ENCODE measurements at regions not wholly inside any gene's neighbourhood (a gene's known extent, or its start where the extent isn't known, plus 50 kb on each side); places are given as distances from the start of the nearest gene placed in this dataset.

DNA sequence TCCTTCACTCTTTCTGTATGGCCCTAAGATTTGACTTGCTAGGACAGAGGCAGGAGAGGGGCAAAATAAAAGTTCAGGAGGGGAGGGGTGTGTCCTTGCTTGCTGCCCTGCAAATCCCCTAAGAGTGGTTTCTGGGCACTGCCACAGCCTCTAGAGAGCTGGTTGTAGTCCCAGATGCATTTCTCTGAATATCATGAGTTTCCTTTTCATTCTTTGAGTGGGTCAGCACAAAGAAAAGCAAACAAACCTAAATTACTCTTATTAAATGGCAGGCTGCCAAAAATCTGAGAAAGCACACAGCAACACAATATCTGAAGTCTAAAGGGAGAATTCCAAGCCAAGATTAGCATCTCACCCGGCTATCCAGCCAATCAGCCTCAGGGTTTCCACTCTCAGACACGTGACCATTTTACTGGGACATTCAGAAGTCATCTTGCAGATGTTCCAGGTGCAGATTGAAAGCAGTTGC, 919.3 kb downstream of the TUSC7 start:
- Histone ChIP-seq H4K20me1 (no peaks in the 10 kb centered on the region), H3K36me3 (no peaks in the 10 kb centered on the region), H3K27me3 (no peaks in the 10 kb centered on the region), H3K9me3 (replicated peaks in 1 of 11) (no peaks in the 10 kb centered on the region), H3K4me3 (no peak overlapping the region), H3K27ac (no peak overlapping the region), H3K4me1 (peaks cover 0 to 42% (median 19%) of the 10 kb centered on the region in 10 experiments; a peak in 14 of 20 replicates), H3K4me2 (peak overlapping the region in 9 of 11 experiments; percentile 1 to 71 (median 62); a peak in 16 of 22 replicates), H3K9ac (no peak overlapping the region)
- TF ChIP-seq Cebpa-rat (IDR thresholded peaks at IDR 0.05): no peak

- no peaks in the 10 kb centered on the region for H4K20me1 ChIP-seq
- H3K9me3 ChIP-seq (replicated peaks in 1 of 11): no peaks in the 10 kb centered on the region
- peak overlapping the region in 8 of 11 experiments; percentile 29 to 71 (median 66); a peak in 14 of 22 replicates for H3K4me2 ChIP-seq
- H3K4me3 ChIP-seq: no peak overlapping the region
- no peak overlapping the region for H3K9ac ChIP-seq
- no peak overlapping the region for H3K27ac ChIP-seq
- TF ChIP-seq Cebpa-rat (IDR thresholded peaks at IDR 0.05): no peak
- H3K36me3 ChIP-seq: no peaks in the 10 kb centered on the region
- H3K27me3 ChIP-seq: no peaks in the 10 kb centered on the region
- H3K4me1 ChIP-seq: peaks cover 0 to 37% (median 19%) of the 10 kb centered on the region in 10 experiments; a peak in 14 of 20 replicates
These were observed 919.9 kb downstream of the TUSC7 start for GRCh38 chr3:117629505-117629904.

DNA sequence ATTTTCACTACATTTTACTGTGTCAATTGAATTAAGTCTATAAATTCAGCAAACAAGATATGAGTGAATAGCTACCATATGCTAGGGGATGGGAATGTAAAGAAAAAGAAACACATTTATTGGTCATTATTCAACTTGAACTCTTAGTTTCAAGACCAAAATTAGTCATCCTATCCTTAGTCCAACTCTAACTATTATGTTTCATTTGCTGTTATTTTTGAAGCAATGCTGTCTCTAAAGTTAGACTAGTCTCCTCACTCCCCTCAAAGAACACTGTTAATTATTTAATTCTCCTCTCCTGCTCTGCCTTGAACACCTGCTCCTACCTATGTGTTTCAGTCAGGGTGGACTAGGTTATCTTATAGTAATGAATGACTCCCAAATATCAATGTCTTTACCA, 920.9 kb downstream of the TUSC7 start:
- H3K4me2 ChIP-seq: peak overlapping the region in 1 of 11 experiments; percentile 4; a peak in 2 of 22 replicates
- no peak overlapping the region for H3K9ac ChIP-seq
- H3K27me3 ChIP-seq: no peaks in the 10 kb centered on the region
- no peak for TF ChIP-seq Cebpa-rat (IDR thresholded peaks at IDR 0.05)
- no peaks in the 10 kb centered on the region for H4K20me1 ChIP-seq
- H3K4me1 ChIP-seq: peaks cover 0 to 31% (median 19%) of the 10 kb centered on the region in 10 experiments; a peak in 14 of 20 replicates
- H3K36me3 ChIP-seq: no peaks in the 10 kb centered on the region
- no peak overlapping the region for H3K27ac ChIP-seq
- H3K4me3 ChIP-seq: no peak overlapping the region
- no peaks in the 10 kb centered on the region for H3K9me3 ChIP-seq (replicated peaks in 1 of 11)

DNA sequence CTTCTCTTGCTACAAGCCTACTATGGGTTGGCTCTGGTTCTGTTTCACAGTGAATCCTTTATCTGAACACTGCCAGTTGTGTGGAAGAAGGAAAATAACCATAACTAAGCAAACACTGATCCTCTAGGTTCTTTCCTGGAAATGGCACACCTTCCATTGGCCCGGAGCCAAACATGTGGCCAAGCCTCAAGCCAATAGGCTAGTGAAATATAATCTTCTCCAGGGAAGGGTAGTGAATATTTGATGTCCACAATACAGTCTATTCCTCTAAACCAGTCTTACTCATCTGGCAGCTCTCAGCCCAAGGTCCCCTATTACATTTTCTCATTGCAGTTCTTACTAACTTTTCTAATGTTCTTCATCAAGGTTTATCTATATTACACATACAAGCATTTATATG, 921.3 kb downstream of the TUSC7 start:
- Histone ChIP-seq H3K9me3 (replicated peaks in 1 of 11) (no peaks in the 10 kb centered on the region), H3K4me1 (peaks cover 0 to 31% (median 19%) of the 10 kb centered on the region in 10 experiments; a peak in 14 of 20 replicates), H3K27ac (no peak overlapping the region), H4K20me1 (no peaks in the 10 kb centered on the region), H3K9ac (no peak overlapping the region), H3K27me3 (no peaks in the 10 kb centered on the region), H3K36me3 (no peaks in the 10 kb centered on the region), H3K4me3 (no peak overlapping the region), H3K4me2 (peak overlapping the region in 1 of 11 experiments; percentile 4; a peak in 2 of 22 replicates)
- no peak for TF ChIP-seq Cebpa-rat (IDR thresholded peaks at IDR 0.05)

DNA sequence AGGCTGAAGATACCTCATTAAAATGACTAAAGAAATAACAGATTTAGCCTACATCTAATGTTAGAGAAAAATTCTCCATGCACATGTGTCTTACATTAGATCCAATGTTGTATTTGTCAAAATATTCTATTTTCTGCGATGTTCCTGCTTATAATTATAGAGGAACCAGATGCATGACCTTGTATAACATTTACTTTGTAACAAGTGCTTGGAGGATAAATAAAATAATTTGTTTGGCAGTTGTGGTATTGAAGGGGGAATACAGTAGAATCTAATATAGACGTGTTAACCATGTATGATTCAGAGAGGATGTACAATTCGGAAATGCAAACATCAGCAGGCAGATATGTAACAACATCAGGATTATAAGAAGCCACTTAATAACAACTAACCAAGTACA, 922.2 kb downstream of the TUSC7 start:
- Histone ChIP-seq H3K4me1 (peaks cover 0 to 31% (median 17%) of the 10 kb centered on the region in 10 experiments; a peak in 14 of 20 replicates), H3K9ac (no peak overlapping the region), H3K9me3 (replicated peaks in 1 of 11) (no peaks in the 10 kb centered on the region), H3K4me2 (no peak overlapping the region), H4K20me1 (no peaks in the 10 kb centered on the region), H3K36me3 (no peaks in the 10 kb centered on the region), H3K27ac (no peak overlapping the region), H3K4me3 (no peak overlapping the region), H3K27me3 (no peaks in the 10 kb centered on the region)
- TF ChIP-seq Cebpa-rat (IDR thresholded peaks at IDR 0.05): no peak

DNA sequence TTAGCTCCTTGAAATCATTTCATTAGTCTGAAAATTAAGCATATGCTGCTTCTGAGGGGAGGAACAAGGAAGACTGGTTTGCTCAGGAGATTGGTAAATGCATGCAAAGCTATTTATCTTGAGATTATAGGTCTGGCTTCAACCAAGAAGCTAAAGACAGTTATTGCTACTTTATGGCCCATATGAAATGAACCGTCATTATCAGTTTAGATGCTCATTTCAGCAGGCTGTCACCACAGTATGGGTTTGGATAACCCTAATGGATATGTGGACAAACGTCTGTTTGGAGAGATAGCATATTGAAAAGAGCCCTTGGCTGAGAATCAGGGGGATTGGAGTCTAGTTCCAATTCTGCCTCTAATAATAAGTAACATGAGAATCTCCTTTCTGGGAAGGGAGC, 922.6 kb downstream of the TUSC7 start:
- no peak for TF ChIP-seq Cebpa-rat (IDR thresholded peaks at IDR 0.05)
- H3K9me3 ChIP-seq (replicated peaks in 1 of 11): no peaks in the 10 kb centered on the region
- H3K9ac ChIP-seq: no peak overlapping the region
- no peaks in the 10 kb centered on the region for H3K27me3 ChIP-seq
- no peak overlapping the region for H3K4me3 ChIP-seq
- H3K36me3 ChIP-seq: no peaks in the 10 kb centered on the region
- no peak overlapping the region for H3K27ac ChIP-seq
- no peak overlapping the region for H3K4me2 ChIP-seq
- peaks cover 0 to 31% (median 17%) of the 10 kb centered on the region in 10 experiments; a peak in 14 of 20 replicates for H3K4me1 ChIP-seq
- no peaks in the 10 kb centered on the region for H4K20me1 ChIP-seq

DNA sequence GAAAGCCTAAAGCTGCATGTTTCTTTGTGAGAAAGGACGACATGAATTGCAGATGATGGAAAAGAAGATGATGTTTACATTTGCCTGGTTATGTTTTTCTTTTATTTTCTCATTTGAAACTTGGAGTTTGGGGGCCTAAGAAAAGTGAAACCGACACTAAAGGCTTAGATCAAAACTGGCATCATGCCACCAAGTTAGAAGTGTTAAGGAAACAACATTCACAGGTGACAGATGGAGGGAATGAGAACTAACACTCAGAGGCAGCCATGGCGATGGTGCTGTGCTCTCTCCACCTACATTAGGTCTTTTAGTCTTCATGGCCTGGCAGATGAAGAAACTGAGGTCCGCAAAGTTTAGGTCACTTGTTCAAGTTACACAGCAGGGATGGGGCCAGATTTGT, 923.6 kb downstream of the TUSC7 start:
- H3K4me1 ChIP-seq: peaks cover 0 to 28% (median 17%) of the 10 kb centered on the region in 10 experiments; a peak in 14 of 20 replicates
- no peak for TF ChIP-seq Cebpa-rat (IDR thresholded peaks at IDR 0.05)
- H3K9me3 ChIP-seq (replicated peaks in 1 of 11): no peaks in the 10 kb centered on the region
- no peaks in the 10 kb centered on the region for H4K20me1 ChIP-seq
- H3K27me3 ChIP-seq: no peaks in the 10 kb centered on the region
- H3K4me2 ChIP-seq: 0 out of 22 replicates have a peak overlapping the region, but pooled peaks of 1 of the 11 experiments have one; percentile 10
- no peak overlapping the region for H3K9ac ChIP-seq
- no peak overlapping the region for H3K4me3 ChIP-seq
- H3K36me3 ChIP-seq: no peaks in the 10 kb centered on the region
- H3K27ac ChIP-seq: no peak overlapping the region

GRCh38 chr3:117637666-117638065, 928.1 kb downstream of the TUSC7 start:
- H3K9me3 ChIP-seq (replicated peaks in 1 of 11): no peaks in the 10 kb centered on the region
- no peaks in the 10 kb centered on the region for H4K20me1 ChIP-seq
- no peaks in the 10 kb centered on the region; a peak in 1 of 20 replicates for H3K4me1 ChIP-seq
- no peak overlapping the region for H3K9ac ChIP-seq
- no peaks in the 10 kb centered on the region for H3K36me3 ChIP-seq
- H3K4me3 ChIP-seq: no peak overlapping the region
- no peak overlapping the region for H3K4me2 ChIP-seq
- no peak overlapping the region for H3K27ac ChIP-seq
- TF ChIP-seq Cebpa-rat (IDR thresholded peaks at IDR 0.05): no peak
- H3K27me3 ChIP-seq: no peaks in the 10 kb centered on the region

GRCh38 chr3:117644203-117644602, 934.6 kb downstream of the TUSC7 start:
- H3K27me3 ChIP-seq: no peaks in the 10 kb centered on the region
- H3K4me2 ChIP-seq: no peak overlapping the region
- no peaks in the 10 kb centered on the region for H4K20me1 ChIP-seq
- peaks cover 0 to 11% (median 5%) of the 10 kb centered on the region in 11 experiments; a peak in 5 of 22 replicates for H3K9me3 ChIP-seq (replicated peaks in 1 of 11)
- H3K4me1 ChIP-seq: no peaks in the 10 kb centered on the region
- H3K27ac ChIP-seq: no peak overlapping the region
- H3K4me3 ChIP-seq: no peak overlapping the region
- H3K9ac ChIP-seq: no peak overlapping the region
- no peak for TF ChIP-seq Cebpa-rat (IDR thresholded peaks at IDR 0.05)
- H3K36me3 ChIP-seq: no peaks in the 10 kb centered on the region

GRCh38 chr3:117645561-117646242, 936.1 kb downstream of the TUSC7 start:
- no peak for TF ChIP-seq Cebpa-rat (IDR thresholded peaks at IDR 0.05)

More at GRCh38 chr3:117645561-117646242, 936.1 kb downstream of the TUSC7 start:
- Histone ChIP-seq H3K4me2 (no peak overlapping the region), H3K9ac (no peak overlapping the region), H3K4me3 (no peak overlapping the region), H3K27ac (no peak overlapping the region), H3K4me1 (no peaks in the 10 kb centered on the region), H4K20me1 (no peaks in the 10 kb centered on the region), H3K36me3 (no peaks in the 10 kb centered on the region), H3K27me3 (no peaks in the 10 kb centered on the region), H3K9me3 (replicated peaks in 1 of 11) (peaks cover 0 to 11% (median 5%) of the 10 kb centered on the region in 11 experiments; a peak in 5 of 22 replicates)
